ENCODE measurements at regions not wholly inside any gene's neighbourhood (a gene's known extent, or its start where the extent isn't known, plus 50 kb on each side); places are given as distances from the start of the nearest gene placed in this dataset.
"Not testable (repeated sequence)": the region's sequence is repeated elsewhere in the genome, so short reads cannot be mapped to it uniquely, and the experiment has no call there.

DNA sequence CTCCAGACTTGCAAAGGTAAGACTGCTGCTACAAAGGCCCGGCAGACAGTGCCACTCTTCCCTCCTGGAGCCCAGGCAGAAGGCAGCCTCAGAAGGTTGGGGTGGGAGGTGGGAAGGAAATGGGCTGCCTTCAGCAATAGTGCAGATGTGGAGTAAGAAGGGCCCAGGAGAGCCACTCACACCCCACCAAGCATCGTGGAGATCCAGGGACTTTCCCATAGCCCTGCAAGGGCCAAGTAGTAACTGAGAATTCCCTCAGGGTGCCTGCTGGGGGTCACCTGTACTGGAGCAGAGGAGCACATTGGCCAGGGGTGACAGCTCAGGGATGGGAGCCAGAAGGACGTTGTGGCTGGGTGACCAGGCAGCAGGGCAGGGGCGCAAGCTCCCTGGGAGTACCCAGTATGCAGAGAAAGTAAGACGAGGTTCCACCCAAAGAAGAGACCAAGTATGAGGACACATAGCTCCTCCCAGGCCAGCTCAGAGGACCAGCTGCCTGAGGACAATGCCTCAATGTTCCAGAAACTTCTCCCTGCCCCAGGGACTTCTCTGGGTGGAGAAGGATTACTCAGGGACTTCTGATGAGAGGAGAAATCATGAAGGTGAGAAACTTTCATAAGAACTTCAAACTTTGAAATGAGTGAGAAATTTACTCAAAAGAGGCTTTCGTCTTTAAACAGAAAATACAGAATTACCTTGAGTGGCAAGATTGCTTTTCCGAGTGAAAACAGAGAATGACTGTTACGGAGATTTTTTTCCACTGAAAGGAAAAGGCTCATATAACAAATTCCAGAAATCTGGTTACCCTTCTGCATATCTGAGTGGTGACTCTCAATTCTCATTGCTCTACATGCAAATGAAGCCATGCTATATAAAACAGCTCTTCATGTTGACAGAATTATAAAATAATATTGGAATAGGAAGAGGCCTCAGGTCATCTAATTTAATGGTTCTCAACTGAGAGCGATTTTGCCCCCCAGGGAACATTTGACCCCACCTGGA is 87.9 kb upstream of the TRIO start:
- peak; percentile 78 for DNase-seq

DNA sequence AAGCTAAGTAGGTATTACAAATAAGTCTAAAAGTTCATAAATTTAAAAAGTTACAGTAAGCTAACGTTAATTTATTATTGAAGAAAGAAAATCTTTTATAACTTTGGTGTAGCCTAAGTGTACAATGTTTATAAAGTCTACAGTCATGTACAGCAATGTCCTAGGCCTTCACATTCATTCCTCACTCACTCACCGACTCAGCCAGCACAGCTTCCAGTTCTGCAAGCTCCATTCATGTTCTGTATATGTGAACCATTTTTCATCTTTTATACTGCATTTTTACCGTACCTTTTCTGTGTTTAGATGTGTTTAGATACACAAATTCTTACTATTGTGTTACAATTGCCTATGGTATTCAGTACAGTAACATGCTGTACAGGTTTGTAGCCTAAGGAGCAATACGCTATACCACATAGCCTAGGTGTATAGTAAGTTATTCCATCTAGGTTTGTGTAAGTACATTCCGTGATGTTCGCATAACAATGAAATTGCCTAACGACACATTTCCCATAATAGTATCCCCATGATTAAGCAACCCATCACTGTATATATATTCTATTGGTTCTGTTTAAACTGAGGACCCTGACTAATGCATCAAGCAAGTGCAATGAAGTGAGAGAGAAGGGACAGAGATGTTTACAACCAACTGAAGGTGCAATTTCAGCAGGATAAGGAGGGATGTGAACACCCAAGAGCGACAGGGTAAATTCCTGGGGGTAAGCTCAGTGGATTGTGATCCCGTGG is 88.9 kb upstream of the TRIO start:
- DNase-seq = no peak

- no peak for DNase-seq
Measured at GRCh38 chr5:14050821-14051220, 92.3 kb upstream of the TRIO start.

DNA sequence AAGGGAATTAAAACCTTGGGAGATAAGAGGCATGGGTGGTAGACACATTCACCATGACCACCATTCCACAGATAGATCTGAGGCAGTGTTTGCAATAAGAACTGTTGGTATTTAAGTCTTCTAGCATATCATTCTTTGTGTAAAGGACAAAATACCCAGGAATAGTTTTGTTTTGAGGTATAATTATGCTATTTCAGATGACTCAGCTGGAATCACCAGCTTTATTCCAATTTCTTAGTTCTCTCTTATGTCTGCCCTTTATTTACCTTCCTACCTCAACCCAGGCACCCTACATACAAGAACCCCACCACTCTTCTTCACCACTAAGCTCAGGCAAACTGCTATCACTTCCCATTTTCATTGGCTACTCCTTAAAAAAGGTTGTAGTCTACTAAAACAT is 94.7 kb upstream of the TRIO start:
- DNase-seq = no peak

GRCh38 chr5:14041528-14042192 is 97.2 kb upstream of the DNAH5 start:
- DNase-seq = peak; percentile 39

- DNase-seq = peak; percentile 50
Measured at GRCh38 chr5:14040542-14040941, 96.1 kb upstream of the DNAH5 start.

DNA sequence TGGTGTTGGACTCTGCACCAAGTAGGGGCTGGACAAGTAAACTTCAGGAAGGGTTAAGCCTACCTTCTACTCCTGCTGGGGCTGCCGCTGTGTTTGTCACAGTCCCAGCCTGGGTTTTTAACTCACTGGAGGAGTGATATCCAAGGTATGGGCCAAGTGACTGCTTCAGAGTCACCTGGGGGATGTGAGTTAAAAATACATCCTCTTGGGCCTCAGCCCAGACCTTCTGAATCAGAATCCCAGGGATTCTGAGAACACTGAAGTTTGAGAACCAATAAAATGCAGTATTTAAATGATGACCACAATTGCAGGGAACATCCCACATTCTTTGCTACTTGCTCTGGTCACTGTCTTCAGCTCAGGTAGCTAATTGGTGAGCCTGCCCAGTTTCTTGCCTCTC is 95.1 kb upstream of the DNAH5 start:
- peak; percentile 54 for DNase-seq

DNA sequence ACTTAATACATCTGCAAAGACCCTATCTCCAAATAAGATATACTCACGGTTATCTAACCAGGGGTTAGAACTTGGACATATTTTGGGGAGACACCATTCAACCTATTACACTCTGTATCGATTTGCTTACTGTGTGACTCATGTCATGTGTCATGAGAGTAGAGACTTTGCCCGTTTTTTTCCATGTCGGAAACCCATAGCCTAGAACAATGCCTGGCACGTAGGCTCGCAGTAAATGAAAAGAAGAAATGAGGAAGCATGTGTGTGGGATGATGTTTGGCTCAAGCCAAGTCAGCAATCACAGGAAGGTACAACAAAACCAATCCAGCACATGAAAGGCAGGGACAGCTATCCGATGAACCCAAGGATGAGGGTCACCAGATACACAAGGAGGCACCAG is 94.6 kb upstream of the DNAH5 start:
- DNase-seq = peak; percentile 59

DNA sequence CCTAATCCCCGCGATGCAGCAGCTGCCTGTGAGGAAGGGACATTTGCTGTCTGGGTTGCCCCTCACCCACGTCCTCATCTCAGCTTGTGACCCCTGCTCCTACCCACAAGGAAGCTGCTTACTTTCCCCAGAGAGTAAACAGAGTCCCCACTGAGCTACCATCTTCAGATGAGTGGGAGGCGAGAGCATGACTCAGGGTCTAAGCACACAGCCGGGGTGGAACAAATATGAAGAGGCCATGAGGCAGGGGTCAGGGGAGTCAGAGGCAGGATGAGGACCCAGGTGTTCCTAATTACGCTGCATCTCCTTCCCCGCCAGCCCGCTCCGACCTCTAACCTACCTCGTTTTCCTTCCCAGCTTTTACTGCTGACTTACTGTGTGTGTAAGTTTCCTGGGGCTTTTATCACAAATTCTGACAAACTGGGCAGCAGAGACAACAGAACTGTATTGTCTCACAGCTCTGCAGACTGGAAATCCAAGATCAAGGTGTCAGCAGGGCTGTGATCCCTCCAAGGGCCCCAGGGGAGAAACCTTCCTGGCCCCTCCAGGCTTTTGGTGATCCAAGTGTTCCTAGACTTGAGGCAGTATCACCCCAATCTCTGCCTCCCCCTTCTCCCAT is 94.0 kb upstream of the DNAH5 start:
- peak; percentile 92 for DNase-seq

DNA sequence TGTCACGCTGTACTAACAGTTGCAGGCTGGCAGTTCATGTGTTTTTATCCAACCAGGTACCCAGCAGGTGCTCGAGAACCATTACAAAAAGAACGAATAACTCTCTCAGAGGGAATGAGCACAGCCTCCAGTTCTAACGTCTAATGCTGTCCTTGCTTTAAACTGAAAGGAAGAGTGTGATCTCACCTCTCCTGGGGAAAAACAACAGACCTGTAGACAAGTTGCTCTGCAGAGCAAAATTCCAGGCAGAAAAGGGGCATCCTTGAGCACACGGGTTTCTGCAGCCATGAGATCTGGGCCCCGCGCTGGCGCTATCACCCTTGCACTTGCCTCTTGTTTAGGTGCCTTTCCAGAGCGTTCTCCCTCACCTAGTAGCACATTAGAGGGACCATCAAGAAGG is 92.5 kb upstream of the DNAH5 start:
- peak; percentile 33 for DNase-seq

GRCh38 chr5:14036514-14036913 is 92.0 kb upstream of the DNAH5 start:
- DNase-seq = peak; percentile 80

GRCh38 chr5:14035859-14036503 is 91.5 kb upstream of the DNAH5 start:
- peak; percentile 100 for DNase-seq

- peak; percentile 15 for DNase-seq
Measured at GRCh38 chr5:14034963-14035362, 90.5 kb upstream of the DNAH5 start.

DNA sequence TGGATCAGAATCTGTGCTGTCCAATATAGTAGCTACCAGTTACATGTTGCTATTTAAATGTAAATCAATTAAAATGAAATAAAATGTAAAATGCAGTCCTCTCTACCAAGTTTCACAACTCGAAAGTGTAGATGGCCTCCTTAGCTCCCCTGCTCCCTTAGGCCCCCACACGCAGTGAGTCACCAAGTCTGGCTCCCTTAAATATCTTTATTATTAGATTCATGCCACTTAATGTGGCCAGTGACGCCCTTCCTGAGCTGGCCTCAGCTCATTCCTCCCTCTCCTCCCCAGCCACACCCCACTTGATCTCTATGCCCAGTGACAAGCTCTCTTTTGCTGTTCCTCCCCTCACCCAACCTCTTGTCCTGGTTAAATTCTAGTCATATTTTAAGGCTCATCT is 88.4 kb upstream of the DNAH5 start:
- DNase-seq = peak; percentile 86

DNA sequence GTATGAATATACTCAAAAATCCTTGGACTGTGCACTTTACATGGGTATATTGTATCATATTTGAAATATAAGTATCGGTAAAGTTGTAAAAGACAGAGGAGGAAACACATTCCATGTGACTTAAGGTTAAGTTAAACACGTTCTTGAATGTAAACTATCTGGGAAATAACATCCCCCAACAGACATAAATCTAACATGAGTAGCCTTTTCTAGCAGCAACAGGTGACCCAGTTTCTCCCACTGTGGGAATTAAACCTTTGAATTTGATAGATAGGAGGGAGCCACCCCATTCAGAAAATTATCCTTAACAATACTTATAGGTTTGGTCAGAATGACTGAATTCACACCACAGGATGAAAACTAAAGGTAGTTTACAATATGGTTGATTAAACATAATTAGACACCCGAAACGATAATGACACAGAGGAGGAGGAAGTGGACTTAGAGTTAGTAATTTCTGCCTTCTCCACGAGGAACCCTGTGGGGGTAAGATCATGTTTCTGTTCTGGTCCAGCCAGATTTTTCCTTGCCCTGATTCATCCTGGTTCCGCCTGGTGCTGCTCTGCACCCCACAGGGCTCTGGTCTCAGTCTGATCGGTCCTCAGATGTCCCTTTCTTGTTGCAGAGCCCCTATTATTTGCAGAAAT is 84.6 kb upstream of the DNAH5 start:
- DNase-seq = no peak

- DNase-seq = no peak
Measured at GRCh38 chr5:14028188-14028587, 83.7 kb upstream of the DNAH5 start.

GRCh38 chr5:14025569-14026286 is 81.2 kb upstream of the DNAH5 start:
- DNase-seq = no peak

GRCh38 chr5:14022971-14023370 is 78.5 kb upstream of the DNAH5 start:
- DNase-seq = no peak

DNA sequence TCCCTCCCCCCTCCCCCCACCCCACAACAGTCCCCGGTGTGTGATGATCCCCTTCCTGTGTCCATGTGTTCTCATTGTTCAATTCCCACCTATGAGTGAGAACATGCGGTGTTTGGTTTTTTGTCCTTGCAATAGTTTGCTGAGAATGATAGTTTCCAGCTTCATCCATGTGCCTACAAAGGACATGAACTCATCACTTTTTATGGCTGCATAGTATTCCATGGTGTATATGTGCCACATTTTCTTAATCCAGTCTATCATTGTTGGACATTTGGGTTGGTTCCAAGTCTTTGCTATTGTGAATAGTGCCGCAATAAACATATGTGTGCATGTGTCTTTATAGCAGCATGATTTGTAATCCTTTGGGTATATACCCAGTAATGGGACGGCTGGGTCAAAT is 76.5 kb upstream of the DNAH5 start:
- not testable (repeated sequence) for DNase-seq

DNA sequence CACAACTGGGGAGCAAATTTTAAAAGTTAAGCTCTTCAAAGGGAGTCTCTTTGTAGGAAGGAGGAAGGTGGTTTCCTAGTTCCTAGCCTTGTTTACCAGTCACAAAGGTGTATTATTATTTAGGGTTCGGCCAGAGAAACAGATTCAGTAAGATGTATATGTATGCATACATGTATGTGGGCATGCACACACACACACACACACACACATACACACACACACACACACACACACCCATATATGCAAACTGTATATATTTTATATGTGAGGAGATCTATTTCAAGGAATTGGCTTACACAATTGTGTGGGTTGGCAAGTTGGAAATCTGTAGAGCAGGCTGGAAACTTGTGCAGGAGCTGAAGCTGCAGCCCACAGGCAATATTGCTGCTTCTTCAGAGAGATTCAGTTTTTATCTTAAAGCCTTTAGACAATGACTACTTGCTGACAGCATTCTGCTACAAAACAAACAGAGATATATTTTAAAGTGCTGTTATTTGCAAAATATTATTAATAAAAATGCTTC is 75.3 kb upstream of the DNAH5 start:
- DNase-seq = no peak

- DNase-seq = no peak
Measured at GRCh38 chr5:14017904-14018303, 73.4 kb upstream of the DNAH5 start.

Measured in fibroblast of skin of back (primary cell).